HG03354 (cell line): ENCODE measurements at regions not wholly inside any gene's neighbourhood (a gene's known extent, or its start where the extent isn't known, plus 50 kb on each side); places are given as distances from the start of the nearest gene placed in this dataset.

Experiments
- ATAC-seq: cut with Tn5 transposase; IDR thresholded peaks from one replicate; pipeline ENCODE4 v1.9.1; 2021; ENCODE audit warnings: mild to moderate bottlenecking; ENCODE audit not compliant: unreplicated experiment, poor library complexity, severe bottlenecking

DNA sequence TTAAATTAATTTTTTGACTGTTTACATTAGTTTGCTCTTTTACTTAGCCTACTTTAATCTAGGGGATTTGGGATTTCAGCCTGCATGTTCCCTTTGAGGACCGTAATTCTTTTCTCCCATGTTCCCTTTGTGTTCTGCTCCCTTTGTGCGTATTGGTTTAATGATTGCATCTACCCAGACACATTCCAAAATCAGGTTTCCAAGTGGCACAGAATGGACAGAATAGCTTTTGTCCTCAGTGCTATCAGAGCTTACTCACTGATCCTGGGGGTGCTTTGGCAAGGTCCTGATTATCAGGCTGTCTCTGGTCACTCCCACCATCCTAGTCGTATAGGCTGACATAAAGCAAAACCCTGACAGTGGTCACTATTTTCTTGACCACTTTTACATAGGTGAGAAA lies 867.5 kb downstream of the TSN start:
- no peak for ATAC-seq

DNA sequence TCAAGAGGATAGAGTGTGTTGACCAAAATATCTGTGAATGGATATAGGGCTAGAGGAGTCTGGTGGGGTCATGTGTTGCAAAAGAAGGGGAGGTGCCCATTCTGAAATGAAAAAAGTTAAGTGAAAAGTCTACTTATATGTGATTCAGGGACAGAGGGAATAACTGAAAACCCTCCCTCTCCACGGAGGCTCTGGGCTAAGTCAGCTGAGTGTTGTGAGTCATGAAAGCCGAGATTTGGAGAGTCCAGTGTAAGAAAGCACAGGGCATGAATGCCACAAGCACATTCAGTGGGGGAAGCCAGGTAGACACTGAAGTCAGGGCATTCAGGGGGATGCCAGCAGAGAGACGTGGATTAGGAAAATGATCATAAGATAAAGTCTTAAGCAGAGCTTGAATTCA lies 871.9 kb downstream of the TSN start:
- ATAC-seq = no peak

DNA sequence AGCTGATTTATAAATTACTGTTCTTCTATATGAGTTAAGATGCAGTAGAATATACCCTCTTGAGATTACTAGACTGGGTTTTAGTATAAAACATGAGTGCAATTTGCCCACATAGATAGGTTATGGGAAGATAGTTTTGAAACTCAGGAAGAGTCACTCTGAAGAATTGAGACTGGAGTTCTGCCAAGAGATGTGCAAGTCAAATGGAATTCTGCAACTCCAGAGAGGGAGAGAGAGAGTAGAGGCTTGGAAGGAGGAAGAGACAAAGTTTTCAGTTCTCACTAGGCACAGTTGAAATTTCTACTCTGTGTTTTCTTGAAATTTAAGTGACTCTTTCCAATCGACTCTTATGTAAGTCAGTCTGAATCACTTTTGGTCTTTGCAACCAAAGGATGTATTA lies 878.8 kb downstream of the TSN start:
- ATAC-seq = no peak

DNA sequence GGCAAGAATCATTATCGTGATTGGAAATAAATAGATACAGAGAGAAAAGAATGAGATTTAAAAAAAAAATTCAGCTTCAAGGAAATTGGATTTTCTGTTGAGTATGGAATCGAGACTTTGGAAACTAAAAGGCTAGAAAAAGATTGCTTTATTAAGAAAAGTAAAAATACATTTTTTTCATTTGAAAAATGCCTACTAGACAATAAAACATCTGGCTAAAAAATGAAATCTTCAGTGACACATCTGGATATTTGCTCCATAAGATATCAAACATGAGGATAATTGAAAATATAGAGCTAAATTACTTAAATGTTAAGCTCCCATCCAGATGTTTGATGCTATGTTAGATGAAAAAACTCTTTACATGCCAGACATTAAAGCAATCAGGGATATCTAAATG lies 879.5 kb downstream of the TSN start:
- no peak for ATAC-seq

DNA sequence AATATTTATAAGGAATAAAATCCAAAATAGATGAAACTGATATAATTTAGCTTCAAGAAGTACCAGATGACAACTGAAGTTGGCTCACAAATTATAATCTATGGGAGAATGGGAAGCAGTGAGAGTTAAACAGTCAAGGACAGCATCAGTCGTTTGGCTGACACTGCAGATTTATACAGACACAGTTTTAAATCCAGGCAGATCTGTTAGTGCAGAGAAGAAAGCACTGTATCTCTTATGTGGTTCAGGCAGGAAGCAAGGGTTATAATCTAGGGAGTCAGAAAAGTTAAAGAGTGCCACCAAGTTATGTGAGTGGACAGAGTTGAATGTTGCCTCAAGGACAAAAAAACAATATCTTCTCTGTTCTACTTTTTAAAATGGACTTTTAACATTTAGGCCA lies 880.2 kb downstream of the TSN start:
- no peak for ATAC-seq

DNA sequence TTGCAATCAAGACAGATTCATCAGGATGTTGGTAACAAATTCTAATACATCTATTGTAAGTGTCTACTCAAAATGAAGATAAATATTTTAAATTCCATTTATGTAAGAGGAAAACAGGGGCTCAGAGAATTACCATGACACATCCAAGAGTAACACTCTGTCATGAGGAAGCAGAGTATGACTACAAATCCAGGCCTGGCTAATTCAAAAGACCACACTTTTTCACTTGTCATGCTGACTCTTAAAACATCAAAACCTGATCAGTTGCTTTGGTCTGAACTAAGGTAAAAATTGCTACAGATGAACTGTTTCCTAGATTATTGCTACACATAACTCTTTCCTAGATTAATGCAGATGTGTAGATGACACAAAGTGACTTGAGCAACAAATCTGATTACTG lies 880.6 kb downstream of the TSN start:
- no peak for ATAC-seq

DNA sequence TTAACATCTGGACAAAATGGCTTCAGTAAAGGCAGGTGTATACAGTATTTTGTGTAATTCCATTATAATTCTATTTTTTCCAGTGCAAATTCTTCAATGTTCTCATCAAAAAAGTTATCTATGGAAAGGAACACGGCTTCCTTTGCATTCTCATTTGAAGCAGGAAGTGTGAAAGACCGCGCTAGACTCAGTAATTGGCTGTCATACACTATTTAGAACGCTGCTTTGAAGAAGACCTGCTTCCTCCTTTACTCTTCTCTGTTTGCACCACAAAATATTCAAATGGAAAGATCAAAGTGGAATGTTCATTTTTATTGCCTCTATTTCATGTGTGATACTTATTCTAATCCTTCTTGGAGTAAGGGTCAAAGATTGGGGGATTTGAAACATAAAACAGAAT lies 883.7 kb downstream of the TSN start:
- ATAC-seq = no peak

DNA sequence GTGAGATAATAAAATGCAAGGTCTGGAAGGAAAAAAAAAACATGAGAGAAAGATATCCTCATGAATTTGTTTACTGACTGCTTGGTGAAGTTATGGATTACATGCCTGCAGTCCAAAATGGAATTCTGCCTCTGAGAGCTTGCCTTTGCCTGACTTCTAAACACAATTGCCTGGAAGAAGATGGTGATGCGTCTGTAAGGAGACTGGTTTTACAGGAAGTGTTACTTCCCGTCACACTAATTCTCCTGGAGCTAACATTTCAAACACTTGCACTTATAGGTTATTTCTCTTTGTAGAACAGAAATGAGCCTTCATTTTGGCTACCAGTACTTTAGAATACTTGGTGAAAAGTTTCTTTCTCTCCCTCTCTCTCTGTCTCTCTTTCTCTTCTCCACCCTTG lies 884.3 kb downstream of the TSN start:
- ATAC-seq = no peak

DNA sequence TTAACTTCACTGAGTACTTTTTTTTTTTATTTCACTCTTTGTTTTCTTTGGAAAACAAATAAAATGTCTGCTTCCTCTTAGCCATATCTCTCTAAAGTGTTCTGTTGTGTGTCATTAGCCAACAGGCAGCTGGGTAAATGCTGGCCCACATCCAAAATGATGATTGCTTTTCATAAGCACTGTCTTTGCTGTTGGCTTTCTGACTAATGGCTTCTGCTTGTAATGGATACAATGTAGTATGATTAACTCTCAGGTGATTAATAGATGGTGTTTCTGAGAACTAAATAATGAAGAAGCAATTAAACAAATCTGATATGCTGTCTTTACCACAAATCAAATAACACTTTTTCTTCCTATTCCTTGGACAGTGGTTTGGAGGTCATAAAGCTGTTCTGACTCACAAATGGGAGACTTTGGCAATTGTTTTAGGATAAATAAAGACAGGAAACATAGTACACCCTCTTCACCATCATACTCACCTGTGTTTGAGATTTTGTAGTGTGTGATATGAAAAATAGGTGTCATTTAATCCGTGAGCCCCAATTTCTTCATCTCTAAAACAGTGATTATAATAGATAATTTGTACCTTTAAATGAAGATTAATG lies 888.4 kb downstream of the TSN start:
- ATAC-seq = no peak

DNA sequence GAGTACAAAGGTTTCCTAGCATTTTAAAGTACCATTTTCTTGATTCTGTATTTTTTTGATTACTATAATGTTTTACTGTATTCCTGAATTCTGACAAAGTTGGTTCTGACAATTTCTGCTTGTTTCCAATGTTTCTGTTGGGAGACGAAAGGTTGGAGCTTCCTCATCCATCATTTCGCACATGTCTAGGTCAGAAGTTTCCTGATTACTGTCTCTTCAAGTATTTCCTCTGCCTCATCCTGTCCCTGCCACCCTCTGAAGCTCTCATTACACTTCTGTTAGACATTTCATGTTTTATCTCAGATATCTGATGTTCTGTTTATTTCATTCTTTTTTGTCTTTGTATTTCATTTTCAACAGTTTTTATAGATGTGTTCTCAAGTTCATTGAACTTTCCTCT lies 895.8 kb downstream of the TSN start:
- no peak for ATAC-seq

DNA sequence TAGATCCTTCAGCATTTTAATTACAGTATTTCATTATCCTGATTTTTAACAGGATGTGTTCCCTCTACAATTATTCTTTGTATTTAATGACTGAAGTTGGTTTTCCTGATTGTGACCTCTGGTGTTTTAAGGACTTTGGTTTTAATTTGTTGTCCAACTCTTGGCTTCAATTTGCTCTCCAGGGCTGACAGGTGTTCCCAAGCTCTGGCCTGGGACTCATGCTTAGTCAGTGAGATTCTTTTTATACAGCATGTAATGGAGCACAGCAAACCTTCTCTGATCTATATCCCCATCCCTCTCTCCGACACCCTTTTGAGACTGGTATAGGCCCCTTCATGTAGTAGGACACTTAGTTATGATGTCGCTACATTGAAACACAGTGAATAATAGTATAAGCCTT lies 896.3 kb downstream of the TSN start:
- no peak for ATAC-seq

DNA sequence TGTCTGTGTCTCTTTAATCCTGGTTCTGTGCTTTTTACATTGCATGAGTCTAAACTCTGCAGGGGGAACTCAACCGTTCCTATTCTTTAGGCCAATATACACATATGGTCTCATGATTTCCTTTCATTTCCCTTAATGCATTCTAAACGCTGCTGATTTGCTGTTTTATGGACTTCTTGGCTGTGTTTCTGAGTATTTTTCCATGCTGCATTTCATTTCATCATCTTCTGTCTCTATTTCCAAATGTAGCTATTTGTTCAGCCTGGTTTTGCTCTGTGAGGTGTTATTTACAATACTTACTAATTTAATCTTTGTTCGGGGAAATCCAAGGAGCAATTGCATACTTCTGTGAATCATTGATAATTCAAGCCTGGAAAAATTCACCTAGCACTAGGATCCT lies 897.2 kb downstream of the TSN start:
- ATAC-seq = no peak

DNA sequence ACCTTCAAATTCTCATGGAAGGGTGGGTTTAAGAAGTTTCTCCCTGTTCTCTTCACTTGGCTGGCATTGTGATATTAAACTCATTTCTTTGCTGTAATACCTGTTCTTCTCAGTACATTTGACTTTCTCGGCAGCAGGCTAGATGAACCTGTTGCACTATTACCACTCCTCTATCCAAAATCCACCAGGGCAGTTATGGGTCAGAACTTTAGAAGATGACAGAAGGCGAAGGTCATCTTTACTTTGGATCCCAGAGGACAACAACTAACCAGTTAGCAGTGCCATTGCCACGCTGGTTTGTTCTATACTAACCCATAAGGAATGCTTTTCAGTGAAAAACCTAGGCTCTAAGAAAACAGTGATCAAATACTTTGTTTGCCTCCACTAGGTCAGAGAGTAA lies 901.0 kb downstream of the TSN start:
- ATAC-seq = no peak

DNA sequence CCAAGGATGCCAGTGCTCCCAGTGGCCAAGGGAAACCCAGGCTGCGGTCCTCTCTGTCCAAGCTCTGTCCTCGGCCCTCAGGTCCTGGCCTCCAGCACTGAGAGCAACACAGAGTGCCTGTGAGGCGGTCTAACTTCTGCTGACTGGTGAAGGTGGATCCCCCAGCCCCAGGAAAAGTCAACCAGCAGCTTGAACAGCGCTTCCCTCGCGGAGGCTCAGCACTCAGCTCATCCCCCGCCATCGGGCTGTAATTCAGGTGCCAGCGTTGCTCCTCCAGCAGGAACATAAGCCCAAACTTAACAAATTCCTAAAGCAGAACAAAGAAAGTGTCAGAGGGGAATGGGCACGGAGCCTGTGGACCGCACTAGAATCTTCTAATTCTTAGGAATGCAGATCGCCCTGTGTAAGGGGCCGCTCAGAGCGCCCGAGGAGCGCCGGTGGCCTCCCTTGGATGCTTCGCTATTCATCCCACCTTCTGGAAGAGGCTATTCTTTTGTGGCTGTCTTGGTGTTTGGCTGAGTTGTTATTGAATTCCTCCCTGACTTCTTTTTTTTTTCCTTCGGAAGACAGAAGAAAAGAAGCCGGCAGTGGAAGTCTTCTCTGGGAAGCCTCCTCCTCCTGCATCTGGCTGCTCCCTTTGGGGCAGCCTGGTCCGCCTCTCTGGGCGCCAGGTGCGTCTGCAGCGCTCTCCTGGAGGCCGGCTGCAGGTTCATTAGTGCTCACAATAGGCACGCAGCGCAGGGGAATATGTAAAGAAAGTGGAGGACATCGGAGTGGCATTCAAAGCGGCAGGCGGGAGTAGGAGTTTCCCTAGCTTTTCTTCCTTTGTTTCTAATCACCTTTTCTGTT lies 905.6 kb downstream of the TSN start:
- no peak for ATAC-seq

DNA sequence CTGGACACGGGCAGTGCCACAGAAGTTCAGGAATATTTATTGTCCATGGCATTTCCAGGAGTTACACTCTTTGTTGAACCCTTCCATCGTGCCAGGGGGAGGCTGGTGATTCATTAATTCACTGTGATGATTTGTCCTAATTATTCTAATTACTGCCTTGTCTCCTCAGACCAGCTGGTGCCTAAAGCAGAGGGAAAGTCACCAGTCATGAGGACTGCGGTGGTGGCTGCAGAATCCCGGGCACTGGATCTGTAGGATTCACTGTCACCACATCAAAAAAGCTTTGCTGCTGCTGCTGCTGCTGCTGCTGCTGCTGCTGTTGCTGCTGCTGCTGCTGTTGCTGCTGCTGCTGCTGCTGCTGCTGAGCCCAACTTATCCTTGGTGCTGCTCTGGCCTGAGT lies 908.2 kb downstream of the TSN start:
- ATAC-seq = no peak

DNA sequence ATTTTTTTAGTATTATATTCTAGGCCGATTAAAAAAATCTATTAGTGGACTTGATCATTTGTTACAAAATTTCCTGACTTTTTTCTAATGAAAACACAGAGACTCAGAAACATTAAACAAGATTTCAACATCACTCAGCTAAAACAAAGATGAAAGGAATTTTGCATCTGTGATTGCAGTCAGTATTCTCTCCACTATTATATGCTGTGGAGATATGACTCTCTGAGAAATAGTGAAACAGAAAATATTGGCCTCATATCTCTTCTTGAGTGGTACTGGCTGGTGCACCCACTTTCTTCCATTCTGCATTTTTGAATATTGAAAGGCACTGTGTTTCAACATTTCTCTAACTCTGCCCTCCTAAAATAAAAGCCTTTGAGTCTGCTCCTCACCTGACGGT lies 914.2 kb downstream of the TSN start:
- no peak for ATAC-seq

DNA sequence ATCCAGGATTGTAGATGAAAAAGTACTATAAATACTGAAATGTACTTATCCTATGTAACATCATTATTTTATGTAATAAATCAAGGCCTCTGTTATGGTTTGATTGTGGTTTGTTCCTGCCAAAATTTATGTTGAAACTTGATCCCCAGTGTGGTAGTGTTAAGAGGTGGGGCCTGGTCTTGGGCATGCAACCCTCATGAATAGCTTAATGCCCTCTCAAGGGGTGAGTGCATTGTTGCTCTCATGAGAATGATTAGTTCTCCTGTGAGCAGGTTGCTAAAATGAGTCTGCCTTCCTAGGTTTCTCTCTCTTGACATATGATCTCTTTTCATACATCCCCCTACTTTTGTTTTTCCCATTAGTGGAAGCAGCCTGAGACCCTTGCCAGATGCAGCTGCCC lies 915.4 kb downstream of the TSN start:
- ATAC-seq = no peak

DNA sequence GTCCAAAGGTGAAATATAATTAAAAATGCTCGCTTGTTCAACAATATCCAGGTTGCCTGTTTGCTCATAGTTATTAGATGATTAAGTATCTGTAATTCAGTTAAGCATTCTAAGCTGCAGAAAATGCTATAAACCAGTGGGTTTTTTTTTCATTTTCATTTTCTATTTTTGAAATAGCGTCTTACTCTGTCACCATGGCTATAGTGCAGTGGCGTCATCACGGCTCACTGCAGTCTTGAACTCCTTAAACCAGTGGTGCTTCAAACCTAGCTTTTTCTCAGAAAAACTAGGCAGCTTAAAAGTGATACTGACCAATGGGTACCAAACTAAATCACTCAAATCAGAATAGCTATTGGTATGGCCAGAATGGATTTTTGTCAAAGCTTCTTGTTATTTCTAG lies 925.2 kb downstream of the TSN start:
- no peak for ATAC-seq

DNA sequence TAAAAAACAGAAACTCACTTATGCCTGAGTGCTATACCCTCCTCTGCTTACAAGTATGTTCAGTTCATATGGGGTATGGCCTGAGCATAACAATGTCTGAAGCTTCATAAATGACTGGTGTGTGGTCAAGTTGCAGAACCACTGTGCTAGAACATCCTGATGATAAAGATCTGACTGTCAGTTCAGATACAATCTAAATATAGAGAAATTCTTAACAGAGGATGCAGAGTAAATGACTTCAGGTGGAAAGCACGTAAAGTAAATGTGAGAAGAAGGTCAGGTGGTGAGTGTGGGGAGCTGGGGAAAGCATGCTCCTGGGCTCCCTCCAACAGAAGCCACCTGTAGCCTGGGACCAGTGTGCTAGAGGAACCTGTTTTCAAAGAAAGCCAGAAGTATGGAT lies 926.2 kb downstream of the TSN start:
- peak; percentile 88 for ATAC-seq

DNA sequence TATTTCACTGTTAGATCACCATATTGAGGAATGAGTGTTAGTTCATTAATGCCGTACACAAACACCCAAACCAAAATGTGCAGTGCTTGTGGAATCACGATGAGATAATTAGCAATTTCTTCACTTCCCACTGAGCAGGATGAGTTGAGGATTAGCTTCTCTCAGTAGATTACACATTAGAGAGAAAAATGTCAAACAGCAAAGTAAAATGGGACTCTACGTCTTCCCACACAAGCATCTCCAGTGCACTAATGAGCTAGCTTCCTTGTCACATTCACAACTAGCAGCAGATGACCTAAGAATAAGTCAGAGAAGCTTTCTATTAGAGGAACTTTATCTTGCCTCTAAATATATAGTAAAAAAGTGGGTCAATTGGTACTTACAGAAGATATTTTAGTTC lies 926.9 kb downstream of the TSN start:
- no peak for ATAC-seq

DNA sequence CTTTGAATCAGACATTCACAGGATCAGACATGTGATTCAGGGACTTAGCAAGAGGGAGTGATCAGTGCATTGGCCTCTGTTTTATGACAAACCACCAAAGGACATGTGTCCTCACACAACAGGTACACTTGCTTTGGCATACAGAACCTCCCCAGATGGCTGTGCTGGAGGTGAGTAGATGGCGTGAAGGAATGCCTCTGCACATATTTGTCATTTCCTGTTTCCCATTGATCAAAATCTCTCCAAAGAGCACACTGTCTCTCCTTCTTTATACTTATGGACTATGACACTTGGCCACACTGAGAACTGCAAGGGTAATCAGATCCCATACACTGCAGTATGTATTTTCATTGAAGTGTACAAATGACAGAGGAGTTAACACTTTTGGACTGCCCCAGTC lies 927.6 kb downstream of the TSN start:
- ATAC-seq = no peak
